HG02870 (cell line): ENCODE measurements at regions not wholly inside any gene's neighbourhood (a gene's known extent, or its start where the extent isn't known, plus 50 kb on each side); places are given as distances from the start of the nearest gene placed in this dataset.
A peak's percentile ranks its signal among the peaks of the same experiment; 100 is the strongest.
"Not testable (repeated sequence)": the region's sequence is repeated elsewhere in the genome, so short reads cannot be mapped to it uniquely, and the experiment has no call there.

ENCODE experiments used
- ATAC-seq: cut with Tn5 transposase; IDR thresholded peaks from one replicate; pipeline ENCODE4 v1.9.1; 2021; ENCODE audit warnings: mild to moderate bottlenecking, moderate library complexity; ENCODE audit not compliant: unreplicated experiment

DNA sequence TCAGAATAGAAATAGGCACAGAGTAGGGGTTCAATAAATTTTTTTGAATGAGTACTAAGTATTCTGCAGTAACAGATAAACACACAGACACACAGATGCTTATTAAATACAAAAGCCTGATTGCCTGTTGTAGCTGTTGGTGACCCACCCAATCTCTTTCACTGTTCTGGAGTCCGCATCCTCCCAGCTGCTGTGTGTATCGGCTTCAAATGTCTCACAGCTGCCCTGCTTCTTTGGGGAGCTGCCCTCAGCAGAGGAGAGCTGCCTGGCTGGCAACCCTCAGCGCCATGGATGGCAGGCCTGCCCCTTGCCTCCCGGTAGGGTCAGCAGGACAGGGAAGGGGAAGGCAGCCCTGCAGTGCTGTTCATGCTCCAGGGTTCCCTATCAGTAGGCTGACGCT lies 50.5 kb upstream of the PRNP start:
- ATAC-seq = no peak

DNA sequence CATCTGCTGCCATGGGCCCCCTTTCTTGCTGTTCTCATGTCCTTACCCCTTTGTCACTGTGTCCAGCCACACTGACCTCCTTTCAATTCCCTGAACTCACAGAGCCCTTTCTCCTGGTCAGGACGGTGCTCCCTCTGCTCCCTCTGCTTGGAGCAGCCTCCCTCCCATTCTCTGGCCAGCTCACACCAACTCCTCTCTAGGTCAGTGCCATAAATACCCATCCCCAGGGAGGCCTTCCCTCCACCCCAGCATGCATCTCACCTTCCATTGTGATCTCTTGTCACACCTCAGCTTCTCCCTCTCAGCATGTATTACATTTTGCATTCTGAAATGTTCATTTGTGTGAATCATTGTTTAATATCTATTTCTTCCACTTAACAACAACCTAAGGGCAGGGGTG lies 50.9 kb upstream of the PRNP start:
- ATAC-seq = no peak

DNA sequence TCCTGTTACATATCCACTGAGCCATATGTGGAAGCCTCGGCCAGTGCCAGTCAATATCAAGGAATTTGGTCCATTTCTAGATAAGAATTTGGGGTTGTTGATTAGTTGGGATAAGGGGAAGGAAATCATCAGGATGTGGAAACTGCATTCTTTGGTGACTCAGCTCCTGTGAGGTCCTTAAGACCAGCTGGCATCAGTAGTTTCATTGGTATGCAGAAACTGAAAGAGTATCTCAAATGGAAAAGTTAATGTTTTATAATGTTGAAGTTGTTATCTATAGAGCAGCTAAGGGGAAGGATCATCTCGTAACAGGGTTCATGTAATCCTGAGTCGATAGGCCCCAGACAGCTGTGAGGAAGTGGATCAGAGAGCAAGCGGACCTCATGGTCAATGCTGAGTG lies 52.5 kb upstream of the PRNP start:
- ATAC-seq = no peak

DNA sequence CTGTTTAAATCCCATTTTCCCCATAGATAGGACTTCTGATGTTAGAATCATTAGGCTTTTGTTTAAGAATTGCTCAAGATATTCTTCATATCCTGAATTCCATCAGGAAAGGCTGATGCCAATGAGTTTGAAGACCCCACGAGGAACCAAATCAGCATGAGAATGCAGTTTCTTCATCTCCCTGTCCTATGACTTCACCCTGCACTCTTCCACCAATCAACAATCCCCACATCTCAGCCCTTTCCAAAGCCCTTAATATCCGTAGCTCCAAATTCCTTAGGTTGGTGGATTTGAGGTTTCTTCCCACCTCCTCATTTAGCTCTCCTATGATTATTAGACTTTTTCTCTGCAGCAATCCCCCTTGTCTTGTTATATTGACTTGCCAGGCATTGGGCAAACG lies 52.9 kb upstream of the PRNP start:
- ATAC-seq = no peak

DNA sequence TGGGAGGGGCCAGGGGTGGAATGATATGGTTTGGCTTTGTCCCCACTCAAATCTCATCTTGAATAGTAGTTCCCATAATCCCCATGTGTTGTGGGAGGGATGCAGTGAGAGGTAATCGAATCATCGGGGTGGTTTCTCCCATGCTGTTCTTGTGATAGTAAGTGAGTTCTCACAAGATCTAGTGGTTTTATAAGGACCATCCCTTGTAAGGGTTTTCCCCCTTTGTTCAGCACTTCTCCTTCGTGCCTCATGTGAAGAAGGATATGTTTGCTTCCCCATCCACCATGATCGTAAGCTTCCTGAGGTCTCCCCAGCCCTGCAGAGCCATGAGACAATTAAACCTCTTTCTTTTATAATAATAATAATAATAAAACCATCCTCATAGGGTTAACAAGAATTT lies 53.4 kb upstream of the PRNP start:
- no peak for ATAC-seq

DNA sequence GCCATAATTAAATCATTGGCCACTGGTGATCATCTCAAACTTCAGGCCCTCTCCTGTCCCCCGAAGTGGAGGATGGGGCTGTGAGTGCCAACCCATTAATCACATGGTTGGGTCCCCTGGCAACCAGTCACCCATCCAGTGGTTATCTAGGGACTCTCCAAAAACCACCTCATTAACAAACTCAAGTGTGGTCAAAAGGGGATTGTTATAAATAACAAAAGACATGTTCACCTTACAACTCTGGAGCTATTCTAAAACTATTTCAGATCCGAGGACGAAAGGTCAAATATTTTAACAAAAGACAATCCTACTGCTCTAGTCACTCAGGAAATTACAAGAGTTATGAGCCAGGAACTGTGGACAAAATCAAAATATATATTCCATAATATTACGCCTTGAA lies 60.0 kb upstream of the PRNP start:
- no peak for ATAC-seq

DNA sequence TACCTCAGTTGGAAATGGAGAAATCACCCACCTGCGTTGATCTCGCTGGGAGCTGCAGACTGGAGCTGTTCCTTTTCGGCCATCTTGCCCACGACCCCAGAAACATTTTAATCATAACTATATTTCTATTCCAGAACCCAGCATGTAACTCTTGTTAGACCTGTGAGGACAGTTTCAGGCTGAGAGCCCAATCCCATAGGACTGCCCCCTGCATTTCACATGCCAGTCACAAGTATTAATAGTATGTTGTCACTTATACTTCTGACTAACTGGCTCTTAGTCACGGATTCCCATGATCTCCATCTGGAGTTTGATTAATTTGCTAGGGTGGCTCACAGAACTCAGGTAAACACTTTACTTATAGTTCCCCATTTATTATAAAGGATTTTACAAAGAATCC lies 60.6 kb upstream of the PRNP start:
- no peak for ATAC-seq

DNA sequence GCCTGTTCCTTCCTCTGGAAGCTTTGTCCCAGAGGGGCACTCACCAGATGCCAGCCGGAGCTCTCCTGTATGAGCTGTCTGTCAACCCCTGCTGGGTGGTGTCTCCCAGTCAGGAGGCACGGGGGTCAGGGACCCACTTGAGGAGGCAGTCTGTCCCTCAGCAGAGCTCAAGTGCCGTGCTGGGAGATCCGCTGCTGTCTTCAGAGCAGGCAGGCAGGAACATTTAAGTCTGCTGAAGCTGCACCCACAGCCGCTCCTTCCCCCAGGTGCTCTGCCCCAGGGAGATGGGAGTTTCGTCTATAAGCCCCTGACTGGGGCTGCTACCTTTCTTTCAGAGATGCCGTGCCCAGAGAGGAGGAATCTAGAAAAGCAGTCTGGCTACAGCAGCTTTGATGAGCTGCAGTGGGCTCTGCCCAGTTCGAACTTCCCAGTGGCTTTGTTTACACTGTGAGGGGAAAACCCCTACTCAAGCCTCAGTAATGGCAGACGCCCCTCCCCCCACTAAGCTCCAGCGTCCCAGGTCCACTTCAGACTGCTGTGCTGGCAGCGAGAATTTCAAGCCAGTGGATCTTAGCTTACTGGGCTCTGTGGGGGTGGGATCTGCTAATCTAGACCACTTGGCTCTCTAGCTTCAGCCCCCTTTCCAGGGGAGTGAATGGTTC lies 61.5 kb upstream of the PRNP start:
- ATAC-seq = not testable (repeated sequence)

DNA sequence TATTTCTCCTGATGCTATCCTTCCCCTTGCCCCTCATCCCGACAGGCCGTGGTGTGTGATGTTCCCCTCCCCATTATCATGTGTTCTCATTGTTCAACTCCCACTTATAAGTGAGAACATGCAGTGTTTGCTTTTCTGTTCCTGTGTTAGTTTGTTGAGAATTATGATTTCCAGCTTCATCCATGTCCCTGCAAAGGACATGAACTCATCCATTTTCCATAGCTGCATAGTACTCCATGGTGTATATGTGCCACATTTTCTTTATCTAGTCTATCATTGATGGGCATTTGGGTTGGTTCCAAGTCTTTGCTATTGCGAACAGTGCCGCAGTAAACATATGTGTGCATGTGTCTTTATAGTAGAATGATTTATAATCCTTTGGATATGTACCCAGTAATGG lies 67.1 kb upstream of the PRNP start:
- ATAC-seq = not testable (repeated sequence)

DNA sequence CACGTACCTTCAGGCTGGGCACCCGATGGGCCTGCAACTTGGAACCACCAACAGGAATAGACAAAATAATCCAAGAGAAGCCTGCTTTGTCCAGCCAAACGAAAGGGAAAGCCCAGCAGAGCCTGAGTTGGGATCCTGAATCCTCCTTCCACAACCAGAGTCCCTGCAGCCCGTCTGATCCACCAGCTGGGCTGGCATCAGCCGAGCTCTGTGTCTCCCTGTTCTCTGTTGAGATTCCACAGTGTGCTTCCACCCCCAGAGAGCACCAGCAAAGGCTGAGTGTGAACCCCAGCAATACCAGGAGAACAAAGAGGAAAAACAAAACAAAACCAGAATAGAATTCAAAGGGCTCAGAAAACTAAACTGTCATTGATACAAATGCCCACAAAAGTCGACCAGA lies 68.8 kb upstream of the PRNP start:
- no peak for ATAC-seq

DNA sequence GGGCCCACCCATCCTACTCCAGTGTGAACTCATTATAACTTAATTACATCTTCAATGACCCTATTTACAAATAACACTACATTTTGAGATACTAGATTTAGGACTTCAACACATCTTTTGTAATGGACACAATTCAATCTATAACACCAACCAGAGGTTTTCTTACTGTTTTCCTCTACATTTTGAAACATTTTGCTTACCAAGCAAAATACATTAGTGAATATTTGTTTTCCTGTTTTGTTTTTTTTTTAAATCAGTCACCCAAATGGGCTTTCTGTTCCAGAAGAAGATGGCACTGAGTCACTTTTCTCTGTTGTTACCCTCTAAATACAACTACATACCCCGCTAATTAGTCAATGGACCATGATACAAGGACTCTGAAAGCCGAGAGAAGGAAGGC lies 69.2 kb upstream of the PRNP start:
- no peak for ATAC-seq

DNA sequence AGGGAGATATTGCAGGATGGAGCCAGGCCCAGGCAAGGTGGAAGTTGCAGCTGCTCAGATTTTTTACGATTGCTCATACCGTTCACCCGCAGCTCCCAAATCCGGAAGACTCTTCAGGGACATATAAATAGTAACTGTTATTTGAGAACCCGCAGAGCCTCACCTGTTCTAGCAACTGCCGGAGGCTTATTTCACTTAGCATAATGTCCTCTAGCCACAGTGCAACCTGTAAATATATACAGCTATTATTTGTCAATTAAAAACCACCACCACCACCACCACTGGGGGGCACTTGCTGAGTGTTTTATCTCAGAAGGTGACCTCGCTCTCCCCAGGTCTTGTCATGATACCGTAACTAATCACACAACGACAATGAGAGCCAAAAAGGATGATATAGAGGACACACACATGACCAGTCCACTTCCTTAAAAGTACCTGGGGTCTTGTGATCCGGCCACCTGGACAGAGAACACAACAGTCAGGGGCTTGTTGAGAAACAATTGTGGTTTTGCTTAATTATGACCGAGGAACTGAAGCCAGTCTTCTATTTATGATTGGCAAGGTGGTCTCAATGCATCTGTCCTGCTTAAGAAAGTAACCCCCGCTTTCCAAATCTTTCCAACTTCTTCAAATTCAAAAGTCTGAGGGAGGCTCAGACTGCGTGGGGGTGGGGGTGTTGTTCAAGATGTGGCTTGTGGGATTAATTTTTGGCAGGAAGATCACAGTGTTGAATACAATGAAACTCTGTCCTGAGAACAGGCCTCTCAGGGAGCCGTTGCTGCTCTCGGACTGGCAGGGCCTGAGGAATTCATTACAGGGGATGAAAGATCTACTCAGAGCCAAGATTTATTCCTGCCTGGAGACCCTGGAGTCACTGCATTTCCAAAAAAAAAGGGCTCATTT lies 72.3 kb upstream of the PRNP start:
- peak; percentile 55 for ATAC-seq

DNA sequence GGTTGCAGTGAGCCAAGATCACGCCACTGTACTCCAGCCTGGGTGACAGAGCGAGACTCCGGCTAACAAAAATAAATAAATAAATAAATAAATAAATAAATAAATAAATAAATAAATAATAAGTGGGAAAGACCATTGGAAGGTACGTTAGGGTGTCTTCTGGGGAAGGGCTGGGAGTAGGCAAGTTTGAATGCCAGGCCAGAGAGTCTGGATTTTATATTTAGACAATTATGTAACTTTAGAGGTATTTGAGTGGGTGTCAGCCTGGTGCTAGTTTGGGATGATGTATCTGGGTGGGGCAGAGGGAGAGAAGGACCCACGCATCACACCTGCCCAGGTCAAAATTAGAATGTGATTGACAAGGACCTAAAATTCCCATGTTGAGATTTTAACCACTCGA lies 73.1 kb upstream of the PRNP start:
- no peak for ATAC-seq

DNA sequence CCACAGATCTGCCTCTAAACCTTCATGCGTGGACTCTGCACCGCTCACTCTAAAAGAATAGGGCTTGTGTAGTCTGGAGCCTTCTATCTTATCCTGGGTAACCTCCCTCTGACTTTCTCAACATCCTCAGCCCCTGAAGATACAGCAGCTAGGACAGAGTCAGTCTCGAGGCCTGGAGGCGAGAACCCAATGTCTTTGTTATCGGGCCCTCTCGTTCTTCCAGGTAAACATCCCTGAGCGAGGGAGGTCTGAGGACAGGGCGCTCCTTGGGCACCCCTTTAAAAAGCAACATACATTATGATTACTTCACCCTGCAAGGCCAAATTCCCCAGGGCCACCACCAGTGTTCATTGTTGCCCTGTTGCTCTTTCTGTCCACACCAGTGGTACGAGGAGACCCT lies 75.4 kb upstream of the PRNP start:
- ATAC-seq = no peak

DNA sequence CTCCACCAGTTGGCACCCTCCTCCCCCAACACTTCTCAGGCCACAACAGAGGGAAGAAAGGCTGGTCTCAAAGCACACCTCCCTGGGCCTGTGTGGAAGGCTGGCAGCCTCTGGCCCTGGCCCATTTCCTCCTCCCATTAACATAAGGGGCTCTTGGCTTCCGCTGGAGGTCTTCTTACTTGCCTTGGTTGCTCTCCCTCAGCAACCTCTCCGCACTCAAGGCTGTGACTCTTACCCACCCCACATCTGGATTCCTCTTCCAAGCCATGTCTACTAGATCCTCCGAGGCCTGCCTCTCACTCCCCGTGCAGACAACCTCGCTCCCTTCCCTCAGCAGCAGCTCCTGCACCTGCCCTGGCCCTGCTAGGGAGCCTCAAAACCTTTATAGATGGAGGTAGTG lies 76.7 kb upstream of the PRNP start:
- no peak for ATAC-seq

DNA sequence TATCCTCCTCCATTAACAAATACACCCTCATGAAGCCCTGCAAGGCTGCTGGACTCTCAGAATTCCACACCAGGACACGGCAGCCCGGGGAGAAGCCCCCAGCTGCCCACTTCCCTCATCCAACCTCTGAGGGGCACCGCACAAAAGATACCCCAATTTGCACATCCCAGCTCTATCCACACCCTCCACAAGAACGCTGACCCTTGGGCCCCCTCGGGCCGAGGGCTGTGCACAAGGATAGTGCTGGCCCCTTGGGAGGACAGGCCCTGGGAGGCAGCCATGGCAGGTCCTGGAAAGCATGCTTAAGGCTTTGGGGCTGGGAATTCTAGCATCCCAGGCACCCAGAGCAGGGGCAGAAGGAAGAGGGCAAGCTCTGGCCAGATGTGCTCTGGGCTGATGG lies 77.4 kb upstream of the PRNP start:
- no peak for ATAC-seq

DNA sequence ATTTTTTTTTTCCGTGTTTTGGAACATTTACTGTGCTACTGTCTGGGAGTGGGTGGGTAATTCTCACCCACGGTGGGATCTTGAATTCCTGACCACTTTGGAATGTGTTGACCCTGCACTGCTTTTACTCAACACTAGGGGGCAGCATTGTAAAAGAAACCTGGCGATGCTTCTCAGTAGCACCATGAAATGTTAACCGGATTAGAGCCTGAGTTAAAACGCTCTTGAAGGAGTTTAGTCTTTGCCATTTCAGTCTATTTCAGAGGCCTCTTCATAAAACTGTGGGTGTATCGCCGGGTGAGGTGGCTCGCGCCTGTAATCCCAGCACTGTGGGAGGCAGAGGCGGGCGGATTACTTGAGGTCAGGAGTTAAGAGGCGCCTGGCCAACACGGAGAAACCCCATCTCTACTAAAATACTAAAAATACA lies 79.0 kb upstream of the PRNP start:
- ATAC-seq = peak; percentile 57

DNA sequence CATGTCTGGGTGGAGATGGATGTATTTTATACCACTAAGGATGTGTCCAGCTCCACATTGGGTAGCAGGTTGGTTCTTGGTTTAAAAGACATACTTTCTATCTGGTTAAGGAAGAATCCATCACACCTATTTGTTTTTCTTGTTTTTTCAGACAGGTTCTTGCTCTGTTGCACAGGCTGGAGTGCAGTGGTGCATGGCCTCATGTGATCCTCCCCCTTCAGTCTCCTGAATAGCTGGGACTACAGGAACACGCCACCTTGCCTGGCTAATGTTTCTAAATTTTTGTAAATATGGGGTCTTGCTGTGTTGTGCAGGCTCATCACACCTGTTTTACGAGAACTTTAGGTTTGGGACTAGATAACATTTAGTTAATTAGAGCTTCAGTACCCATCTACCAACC lies 80.2 kb upstream of the PRNP start:
- no peak for ATAC-seq

DNA sequence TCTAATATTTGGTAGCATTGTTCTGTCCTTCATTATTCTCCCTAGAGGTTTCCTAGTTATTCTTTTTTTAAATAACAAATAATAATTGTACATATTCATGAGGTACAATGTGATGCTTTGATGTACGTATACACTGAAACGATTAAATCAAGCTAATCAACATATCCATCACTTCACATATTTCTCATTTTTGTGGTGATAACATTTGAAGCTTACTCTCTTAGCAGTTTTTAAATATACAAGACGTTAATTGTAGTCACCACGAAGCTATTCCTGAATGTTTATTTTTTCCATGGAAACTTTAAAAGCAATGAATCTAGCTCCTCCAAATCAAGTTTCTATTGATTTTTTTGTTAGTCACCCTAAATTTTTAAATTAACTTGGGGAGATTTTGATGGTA lies 81.1 kb upstream of the PRNP start:
- ATAC-seq = no peak

DNA sequence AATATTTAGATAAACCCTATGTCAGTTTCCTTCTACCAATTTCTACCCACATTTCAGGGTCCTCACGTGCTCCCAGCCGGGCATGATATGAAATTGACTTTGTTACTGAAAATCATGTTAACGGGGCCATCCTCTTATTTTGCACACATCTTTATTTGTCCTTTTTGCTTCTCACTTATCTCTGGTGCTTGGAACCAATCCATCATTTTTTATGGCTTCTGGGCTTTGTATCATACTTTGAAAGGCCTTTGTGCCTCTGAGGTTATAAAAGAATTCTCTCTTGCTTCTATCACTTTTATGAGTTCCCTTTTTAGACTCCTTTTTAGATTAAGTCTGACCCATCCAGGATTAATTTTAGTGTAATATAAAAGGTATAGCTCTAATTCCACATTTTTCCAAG lies 81.7 kb upstream of the PRNP start:
- ATAC-seq = no peak

DNA sequence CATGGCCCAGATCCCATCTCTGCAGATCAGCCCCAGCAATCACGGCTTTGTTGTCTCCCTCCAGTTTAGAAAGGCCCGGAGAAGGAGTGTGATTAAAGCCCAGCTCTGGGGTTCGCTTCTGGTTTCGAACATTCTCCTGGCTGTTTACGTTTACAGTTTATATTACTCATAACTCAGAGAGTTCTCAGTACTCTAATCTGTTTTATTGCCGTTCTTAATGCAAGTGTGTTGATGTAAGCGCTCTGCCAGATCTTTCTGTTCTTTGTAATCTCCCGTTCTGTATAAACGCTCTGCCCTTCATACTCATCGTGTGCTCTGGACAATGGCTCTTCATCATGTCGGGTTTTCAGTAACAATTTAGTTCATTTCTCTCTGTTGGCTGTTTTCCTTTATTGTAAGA lies 82.5 kb upstream of the PRNP start:
- ATAC-seq = no peak

DNA sequence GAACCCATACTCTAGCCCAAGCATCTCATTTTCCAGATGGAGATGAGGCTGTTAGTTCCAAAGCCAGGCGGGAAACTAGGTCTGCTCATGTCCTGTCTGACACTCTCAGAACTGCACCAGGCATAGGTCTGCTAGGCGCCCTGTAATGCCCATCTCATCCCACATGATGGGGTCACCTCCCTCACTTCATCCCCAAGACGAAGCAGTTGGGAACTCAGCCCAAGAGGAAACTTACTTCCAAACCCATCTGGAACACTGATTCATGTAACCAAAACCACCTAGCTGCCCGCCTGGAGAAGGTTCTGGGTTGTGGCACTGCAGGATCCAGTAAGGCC lies 84.0 kb upstream of the PRNP start:
- no peak for ATAC-seq
